ENCODE measurements at regions not wholly inside any gene's neighbourhood (a gene's known extent, or its start where the extent isn't known, plus 50 kb on each side); places are given as distances from the start of the nearest gene placed in this dataset.

DNA sequence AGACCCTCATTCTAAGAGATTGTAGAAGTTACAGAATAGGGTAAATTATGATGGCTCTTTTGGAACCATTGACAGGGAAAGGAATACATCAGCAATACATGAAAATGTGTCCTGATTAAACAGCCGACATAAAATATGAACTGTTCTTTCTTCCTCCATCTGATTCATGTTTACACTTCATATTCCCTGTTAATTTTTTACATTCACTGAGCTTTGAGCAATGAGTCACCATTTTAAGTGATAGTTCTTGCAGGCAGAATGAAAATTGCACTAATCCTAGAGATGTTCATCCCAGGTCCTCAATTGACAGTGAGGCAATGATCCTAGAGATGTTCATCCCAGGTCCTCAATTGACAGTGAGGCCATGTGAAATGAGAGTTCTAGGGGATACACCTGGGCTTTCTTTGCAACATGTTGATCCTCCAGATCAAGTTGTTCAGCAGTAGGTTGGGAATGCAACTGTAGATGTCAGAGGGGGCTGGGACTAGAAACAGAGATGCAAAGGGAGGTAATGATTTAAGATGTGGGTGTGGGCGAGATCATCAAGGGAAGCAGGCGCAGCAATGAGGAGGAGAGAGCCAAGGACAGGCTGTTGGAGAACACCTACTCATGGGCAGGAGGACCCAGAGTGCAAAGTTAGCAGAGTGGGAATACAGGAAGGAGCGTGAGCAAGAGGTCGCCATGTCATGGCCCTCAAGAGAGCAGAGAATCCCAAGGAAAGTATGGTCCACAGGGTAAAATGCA is 138.7 kb downstream of the ZNF365 start:
- TF ChIP-seq POLR2A (IDR thresholded peaks at IDR 0.05) (no peak), CTCF (IDR thresholded peaks at IDR 0.05) (no peak)

Measured in tibial nerve (tissue), 3 donors.